ENCODE measurements at regions not wholly inside any gene's neighbourhood (a gene's known extent, or its start where the extent isn't known, plus 50 kb on each side); places are given as distances from the start of the nearest gene placed in this dataset.

GRCh38 chr13:70945506-70945905 is 837.3 kb upstream of the KLHL1 start:
- TF ChIP-seq RAD21 (conservative IDR thresholded peaks at IDR 0.05) (no peak), POLR2AphosphoS5 (IDR thresholded peaks at IDR 0.05) (no peak), EP300 (conservative IDR thresholded peaks at IDR 0.05; ENCODE audit: poor library complexity, severe bottlenecking) (no peak)

Data from neural cell (in vitro differentiated cells).